Hematopoietic multipotent progenitor cell treated with erythropoietin and hydrocortisone succinate and interleukin-3 and kit ligand, for 6 days (in vitro differentiated cells): ENCODE measurements at regions not wholly inside any gene's neighbourhood (a gene's known extent, or its start where the extent isn't known, plus 50 kb on each side); places are given as distances from the start of the nearest gene placed in this dataset.
"Not testable (repeated sequence)": the region's sequence is repeated elsewhere in the genome, so short reads cannot be mapped to it uniquely, and the experiment has no call there.

Experiments used
- DNase-seq: peaks from one replicate; pipeline ENCODE4 v3.0.0-alpha.2; 2015

DNA sequence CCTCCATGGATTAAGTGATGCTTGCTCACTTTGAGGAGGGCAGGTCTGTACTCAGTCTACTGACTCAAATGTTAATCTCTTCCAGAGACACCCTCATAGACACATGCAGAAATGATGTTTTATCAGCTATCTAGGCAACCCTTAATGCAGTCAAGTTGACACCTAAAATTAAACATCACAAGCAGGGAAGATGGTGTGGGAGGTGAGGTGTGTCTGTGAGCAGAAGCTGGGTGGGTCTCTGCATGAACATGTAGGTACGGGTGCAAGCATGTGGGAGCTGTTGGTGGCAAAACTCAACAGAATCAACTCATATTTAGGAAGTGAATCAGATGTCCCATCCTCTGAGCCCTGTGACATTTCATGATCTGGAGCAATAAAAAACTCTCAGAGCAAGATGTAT, 249.2 kb upstream of the SGCG start:
- DNase-seq, result no peak

DNA sequence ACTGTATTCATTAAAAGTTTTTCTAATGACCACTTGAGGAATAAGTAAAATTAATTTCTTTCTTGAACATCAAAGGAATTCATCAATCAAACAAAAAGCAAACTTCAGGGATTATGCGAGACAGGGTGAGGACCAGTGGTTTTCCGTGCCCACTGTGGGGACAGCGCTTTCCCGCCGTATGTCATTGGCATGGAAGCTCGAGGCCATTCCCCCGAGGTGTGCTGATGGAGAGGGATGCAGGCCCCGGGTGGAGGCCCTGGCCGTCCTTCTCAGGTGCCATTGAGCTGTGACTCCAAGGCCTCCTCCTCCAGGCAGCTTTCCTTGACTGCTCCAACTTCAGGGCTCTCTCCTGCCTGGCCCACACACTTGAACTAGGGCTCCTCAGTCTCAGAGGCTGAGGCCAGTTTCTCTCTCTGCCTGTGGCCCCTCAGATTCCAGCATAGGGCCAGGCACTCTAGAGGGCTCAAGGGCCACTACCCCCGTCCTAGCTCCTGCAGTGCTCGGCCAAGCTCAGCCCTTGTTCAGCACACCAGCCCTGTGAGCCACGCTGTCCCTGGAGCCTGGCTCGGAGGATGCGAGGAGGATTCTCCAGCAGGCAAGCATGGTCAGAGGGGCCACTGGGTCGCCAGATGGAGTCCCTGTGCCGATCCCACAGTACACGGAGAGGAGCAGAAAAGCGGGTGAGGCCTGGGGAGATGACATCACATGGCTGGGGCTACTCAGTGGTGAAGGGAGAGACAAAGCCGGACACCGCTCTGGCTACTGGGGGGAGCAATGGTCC, 248.0 kb upstream of the SGCG start:
- DNase-seq, result not testable (repeated sequence)

DNA sequence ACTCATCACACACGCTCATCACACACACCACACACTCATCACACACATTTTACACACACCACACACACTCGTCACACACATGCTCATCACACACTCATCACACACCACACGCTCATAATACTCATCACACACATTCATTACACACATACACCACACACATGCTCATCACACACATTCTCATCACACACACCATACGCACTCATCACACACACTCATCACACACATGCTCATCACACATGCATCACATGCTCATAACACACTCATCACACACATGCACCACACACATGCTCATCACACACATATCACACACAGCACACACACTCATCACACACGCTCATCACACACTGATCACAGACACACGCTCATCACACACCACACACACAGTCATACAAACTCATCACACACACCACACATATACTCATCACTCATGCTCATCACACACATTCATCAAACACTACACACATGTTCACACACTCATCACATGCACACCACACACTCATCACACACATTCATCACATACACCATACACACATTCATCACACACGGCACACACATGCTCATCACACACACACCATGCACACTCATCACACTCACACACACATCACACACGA, 247.1 kb upstream of the SGCG start:
- DNase-seq, result no peak

DNA sequence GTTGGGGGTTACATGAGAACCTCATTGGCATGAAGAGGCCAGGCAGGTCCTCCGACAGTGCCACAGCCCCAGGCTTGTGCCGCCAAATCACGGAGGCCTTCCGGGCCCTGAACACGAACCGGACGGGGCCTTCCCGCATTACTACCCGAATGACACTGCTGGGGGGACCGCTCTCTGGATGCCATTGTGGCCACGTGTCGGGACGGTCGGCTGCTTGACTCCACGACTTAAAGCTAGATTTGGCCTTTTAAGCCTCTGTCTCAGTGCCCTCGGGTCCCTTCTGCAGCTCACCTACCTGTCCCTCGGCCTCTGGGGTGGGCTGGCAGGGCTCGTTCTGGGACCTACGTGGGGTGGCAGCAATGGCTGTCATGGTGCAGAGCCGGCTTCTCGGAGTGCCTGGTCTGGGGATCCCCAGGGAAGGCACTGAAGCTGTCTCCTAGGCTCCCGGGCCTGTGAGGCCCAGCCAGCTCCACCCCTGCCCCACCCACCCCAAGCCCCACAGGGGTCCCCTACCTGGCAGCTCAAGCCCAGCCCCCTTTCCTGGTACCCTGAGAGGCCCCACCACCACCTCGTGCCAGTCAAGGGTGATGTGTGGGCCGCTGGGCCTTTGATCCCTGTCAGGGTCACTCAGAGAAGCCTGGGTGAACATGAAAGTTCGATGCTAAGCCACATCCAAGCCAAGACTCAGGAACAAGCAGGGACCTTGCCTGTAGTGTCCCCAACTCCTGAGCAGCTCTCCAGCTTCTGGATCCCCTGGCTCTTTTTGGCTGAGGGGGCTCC, 245.8 kb upstream of the SGCG start:
- DNase-seq, result no peak

DNA sequence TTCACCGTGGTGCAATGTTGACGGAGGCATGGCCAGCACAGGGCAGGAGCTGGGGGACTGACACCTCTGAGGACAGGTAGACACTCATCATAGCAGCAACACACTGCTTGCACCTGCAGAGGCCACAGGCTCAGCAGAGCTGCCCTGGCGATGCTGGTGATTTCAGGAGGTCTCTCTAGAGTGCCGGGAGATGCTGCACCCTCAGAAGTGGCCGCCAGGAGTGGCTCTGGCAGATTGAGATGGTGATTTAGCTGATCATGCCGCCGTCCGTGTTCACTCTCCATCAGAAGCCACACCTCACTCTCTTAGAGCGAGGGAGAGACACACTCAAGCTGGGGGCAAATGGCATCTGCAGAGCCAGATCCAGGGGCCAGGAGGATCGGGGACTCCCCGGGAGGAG, 244.6 kb upstream of the SGCG start:
- no peak for DNase-seq

DNA sequence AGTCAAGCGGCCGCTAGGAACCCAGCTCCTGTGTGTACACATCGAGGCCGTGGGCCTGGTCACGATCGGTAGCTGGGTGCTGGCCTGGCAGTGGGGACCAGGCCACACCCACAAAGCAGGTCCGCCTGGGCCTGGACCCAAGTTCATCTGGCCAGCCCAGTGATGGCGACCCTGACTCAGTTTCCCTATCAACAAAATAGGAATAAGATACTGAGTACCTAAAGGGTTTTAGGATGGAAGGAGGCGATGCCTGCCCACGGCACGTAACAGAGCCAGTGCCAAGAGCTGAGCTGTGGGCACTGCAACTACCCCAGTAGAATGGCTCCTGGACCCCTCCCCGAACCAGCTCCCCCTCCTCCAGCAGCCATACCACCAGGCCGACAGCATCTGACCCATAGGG, 243.5 kb upstream of the SGCG start:
- no peak for DNase-seq

DNA sequence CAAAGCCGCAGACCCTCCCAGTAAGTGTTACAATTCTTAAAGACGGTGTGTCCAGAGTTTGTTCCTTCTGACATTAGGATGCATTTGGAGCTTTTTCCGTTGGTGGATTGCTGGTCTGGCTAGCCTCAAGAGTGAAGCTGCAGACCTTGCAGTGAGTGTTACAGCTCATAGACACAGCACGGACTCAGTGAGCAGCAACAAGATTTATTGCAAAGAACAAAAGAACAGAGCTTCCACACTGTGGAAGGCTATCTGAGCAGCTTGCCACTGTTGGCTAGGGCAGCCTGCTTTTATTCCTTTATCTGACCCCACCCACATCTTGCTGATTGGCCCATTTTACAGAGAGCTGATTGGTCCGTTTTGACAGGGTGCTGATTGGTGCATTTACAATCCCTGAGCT, 242.8 kb upstream of the SGCG start:
- no peak for DNase-seq

DNA sequence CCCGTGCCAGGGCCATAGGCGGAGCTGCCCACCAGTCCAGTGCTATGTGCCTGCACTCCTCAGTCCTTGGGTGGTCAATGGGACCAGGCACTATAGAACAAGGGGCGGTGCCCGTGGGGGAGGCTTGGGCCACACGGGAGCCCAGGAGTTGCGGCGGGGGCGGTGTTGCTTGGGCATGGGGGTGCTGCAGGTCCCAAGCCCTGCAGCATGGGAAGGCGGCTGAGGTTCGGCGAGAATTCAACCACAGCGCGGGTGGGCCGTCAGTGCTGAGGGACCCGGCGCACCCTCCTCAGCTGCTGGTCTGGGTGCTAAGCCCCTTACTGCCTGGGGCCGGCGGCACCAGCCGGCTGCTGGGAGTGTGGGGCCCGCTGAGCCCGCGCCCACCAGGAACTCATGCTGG, 242.2 kb upstream of the SGCG start:
- DNase-seq, result no peak

DNA sequence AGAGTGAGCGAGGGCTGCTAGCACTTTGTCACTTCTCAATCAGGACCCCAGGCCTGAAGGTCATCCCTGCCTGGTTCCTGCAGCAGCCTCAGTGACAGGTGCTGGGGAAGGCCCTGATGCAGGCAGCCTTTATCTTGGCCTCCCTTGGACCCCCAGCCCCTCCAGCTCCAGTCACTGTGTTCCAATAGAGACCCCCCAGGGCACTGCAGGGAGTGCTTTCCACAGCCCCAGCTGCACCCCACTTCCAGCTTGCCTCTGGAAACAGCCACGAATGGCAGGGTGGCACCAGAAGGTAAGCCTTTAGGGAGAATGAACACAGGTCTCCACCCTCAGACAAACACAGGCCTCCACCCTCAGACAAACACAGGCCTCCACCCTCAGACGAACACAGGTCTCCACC, 241.6 kb upstream of the SGCG start:
- no peak for DNase-seq

DNA sequence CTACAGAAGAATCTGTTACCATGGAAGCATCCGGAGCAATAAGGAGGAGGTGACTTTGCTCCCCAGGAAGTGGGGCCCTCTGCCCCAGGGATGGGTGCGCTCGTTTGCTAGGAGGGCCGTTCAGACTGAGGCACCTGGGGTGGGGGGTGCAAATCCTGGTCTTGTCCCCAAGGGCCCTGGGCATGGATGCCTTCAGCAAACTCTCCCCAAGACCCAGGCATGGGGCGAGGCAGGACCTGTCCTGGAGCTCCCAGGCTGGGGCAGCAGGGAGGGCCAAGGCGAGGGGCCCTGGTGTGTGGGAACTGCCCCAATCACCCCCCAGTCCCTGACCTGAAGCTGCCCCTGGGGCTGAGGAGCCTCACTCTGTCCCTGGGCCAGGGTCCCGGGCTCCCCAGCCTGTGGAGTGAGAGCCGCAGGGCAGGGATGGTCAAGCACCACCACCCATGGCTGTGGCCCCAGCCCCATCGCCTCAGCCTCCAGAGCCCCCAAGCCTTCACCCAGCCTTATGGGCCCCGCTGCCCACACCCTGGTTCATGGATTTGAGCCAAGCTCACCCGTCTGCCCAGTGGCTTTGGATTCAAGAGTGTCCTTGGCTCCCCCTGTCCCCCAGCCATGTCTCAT, 240.6 kb upstream of the SGCG start:
- no peak for DNase-seq

DNA sequence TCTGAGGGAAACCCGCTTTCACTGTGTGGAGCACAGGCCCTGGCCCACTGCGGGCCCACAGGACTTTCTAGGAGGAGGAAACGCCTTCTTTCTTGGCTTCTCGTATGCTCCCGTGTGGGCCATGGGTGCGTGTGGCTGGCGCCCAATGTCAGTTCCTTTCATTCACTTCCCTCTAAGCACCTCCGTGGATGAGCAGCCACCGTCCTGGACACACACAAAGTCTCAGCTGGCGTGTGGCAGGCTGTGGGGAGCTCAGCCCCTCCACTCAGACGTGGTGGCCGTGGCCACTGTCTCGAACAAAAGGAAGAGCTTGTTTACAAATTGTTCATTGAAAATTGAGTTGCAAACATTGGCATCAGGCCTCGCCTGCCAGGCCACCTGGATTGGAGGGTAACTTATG, 240.0 kb upstream of the SGCG start:
- DNase-seq, result no peak

DNA sequence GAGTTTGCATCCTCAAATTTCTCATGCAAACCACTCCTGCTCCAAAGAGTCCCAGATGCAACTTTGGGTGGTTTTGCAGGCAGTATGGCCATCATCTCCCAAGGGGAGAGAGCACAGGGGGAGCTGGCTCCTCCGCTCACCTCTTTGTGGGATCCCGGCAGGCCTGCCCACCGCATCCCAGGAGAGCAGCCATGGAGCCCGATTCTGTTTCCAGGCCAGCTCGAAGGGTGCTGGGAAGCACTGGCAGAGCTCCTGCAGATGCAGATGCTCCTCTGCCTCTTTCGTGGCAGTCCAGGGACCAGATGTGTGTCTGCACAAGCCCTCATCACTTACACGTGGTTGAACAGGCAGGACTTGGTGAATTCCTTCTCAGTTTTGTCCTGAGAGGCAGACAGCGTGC, 239.3 kb upstream of the SGCG start:
- not testable (repeated sequence) for DNase-seq

DNA sequence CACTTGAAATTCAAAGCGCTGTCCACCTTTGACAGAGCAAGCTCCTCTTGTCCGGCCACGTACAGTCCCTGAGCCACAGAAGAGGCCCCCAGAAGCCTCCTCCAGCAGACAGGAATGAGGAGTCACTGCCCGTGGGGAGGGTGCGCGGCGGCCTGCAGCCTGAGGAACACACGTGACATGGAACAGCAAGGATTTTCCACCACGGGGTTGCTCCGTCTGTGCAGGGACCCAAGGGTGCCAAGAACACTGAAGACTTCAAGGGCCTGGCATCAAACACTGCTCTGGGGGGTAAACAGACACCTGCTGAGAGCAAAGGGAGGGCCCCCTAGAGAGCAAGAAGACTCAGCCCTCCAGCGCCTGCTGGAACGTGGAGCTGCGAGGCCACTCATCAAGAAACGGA, 237.9 kb upstream of the SGCG start:
- DNase-seq, result not testable (repeated sequence)

DNA sequence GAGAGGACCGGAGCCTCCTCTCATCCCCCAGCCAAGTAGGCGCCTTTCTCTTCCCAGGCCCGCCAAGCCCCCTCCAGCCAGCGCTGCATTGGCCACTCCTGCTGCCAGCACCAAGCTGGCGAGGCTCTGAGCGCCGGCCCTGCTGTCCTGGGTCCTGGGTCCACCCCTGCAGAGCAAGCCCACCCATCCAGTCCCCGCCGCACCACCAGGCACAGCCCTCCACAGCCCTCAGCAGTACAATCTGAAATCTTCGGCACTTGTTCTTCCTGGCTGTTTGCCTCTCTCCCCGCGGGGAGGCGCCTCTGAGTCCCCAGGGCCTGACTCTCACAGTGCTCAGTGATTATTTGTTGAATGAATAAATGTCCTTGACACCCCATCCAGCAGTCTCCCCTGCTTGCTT, 236.4 kb upstream of the SGCG start:
- DNase-seq, result no peak

DNA sequence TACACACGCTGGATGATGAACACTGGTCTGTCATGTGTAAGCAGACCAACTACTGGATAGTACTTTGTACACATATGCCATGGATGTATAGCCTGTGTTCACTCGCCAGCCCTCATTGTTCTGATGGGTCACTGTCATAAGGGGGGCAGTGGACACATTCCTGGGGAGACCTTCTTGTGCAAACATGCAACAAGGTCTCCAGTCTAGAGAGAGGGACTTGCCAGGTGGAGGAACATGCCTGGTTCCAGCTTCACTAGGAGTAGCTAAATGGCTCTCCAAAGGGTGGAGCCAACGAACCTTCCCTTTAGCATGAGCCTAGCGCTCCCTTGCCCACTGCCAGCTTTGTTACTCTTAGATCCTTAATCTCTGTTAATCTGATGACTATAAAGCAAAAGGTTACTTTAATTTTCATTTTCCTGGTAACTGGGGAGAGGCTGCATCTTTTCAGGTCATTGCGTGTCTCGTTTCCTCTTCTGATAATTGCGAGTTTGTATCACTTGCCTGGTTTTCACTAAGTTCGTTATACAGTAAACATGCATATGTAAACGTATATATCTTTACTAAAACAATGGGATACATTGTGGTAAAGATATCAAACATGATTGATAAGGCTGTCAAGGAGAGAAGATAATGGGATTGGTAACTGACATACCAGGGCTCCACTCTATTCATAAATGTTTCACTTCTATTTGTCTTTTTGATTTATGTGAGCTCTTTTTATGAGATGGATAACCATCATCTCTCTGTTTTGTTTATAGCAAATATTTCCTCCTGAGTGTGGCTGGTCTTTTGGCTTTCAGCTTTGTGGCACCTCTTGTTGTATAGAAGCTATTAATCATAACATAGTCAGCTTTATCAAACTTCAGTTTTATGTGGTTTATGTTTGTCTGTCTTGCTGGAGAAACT, 235.2 kb upstream of the SGCG start:
- DNase-seq, result no peak

DNA sequence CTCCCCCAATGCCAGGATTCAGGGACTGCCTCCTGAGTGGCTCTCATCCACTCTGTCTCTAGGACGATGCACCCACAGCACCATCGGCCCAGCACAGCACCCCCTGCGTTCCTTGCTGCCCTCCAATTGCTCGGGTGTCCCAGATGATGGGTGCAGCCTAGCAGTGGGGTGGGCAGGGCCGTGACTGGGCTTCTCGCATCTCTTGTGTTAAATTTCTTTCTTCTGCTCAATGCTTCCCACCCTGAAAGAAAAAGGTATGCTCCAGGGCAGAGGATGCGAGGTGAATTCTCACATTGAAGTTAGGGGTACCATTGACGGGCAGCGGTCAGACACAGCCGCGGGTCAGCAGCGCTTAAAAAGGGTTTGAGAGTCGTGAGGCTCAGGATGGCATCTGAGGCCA, 232.4 kb upstream of the SGCG start:
- DNase-seq, result no peak

DNA sequence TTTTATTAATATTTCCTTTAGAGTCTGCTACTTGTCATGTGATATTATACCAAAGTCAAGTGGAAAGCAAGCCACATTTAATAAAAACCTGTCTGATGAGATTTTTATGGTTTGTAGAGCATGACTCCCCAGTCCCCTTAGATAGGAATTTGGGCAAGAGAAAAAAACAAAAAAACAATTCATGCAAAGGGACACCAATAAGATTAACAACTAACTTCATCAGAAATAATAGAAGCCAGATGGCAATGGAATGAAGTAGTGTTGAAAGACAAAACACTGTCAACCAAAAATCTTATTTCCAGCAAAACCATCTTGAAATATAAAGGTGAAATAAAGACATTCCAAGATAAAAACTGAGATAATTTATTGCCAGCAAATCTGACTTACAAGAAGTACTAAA, 228.8 kb upstream of the SGCG start:
- not testable (repeated sequence) for DNase-seq

DNA sequence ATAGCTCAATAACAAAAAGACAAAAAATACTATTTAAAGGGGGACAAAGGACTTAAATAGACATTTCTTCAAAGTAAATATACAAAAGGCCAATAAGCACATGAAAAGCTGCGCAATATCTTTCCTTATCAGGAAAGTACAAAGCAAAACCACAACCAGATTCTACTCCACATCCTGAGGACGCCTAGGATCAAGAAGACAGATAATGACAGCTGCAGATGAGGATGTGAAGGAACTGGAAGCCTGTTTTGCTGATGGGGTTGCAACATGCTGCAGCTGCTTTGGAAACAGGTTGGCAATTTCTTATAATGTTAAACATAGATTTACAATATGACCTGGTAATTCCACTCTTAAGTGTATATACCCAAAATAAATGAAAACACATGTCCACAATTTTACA, 225.6 kb upstream of the SGCG start:
- peak; percentile 20 for DNase-seq

DNA sequence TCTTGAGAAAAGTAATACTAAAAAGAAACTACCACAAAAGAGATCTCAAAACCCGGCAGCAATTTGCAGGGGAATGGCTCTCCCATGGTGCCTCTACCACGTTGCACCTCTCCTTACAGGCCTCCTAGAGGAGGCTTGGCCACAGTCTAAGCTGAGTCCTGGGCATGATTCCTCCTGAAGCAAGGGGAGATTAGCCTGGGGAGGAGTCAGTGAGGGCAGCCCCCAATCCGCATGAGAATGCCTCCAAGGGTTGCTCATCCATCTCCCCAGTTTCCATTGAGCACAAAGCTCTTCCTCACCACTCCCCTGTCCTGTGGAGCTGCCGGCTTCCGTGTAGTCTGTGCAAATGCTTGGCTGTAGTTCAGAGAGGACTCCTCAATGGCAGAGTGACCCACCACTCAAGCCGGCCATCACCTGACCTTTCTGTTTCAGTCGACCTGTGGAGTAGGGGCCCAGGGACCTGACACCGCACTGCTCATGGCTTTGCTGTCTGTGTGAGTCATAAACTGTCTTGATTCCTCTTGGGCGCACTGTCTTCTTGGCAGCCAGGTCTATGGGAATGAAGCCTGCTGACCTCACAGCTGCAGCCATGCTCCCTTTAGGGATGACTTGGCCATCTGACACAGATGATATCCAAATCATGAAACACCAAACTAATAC, 224.2 kb upstream of the SGCG start:
- DNase-seq, result not testable (repeated sequence)

DNA sequence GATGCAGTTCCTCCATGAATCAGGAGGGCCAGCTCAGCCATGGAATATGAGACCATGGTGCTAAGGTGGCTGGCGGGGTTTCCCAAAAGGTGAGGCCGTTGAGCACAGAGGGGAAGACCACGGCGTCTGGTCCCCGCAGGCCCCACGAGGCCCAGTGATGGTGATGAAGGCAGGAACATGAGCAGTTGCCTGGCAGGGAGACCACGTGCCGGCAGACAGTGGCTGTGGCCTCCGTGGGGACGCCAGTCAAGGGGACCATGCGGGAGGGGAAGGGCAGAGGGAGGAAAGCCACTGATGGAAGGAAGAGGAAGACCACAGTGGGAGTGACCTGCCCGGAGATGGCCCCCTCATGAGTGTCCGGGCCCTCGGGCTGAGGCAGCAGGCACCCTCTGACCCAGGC, 220.9 kb upstream of the SGCG start:
- not testable (repeated sequence) for DNase-seq

DNA sequence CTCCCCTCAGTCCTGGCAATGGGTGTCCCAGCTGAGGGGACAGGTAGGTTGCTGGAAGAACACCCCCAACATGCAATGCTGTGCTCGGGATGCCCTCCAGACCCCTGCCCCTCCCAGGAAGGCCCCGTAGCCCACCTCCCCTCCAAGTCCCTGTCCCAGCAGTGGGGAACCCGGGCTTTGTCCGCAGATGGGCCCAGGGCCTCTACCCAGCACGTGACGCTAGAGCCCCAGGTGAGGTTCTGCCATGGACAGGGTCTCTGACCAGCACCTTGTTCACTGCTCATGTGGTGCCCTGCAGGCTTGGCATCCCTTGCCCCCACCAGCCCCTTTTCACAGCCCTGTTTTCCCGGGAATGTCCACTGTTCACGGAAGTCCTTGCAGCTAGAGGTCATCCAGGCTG, 220.0 kb upstream of the SGCG start:
- no peak for DNase-seq

DNA sequence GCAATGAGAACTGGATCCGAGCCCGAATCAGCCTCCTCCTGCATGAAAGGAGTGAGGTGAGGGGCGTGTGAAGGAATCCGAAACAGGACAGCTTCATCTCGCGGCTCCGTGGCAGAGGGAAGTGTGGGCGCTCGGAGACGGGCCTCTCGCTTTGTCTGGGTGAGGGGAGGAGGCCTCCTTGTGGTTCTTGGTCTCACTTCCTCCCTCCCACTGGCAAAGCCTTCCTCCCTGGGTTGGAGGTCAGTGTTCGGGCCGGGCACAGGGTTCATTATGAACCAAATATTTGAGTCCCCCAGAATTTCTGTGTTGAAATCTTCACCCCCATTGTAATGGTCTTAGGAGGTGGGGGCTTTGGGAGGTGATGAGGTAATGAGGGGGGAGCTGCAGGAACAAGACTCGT, 219.4 kb upstream of the SGCG start:
- not testable (repeated sequence) for DNase-seq
